Liver (tissue), 8 donors: ENCODE measurements at regions not wholly inside any gene's neighbourhood (a gene's known extent, or its start where the extent isn't known, plus 50 kb on each side); places are given as distances from the start of the nearest gene placed in this dataset.

Source experiments
- DNase-seq: peaks from one replicate; pipeline ENCODE4 v3.0.0-alpha.2; 2017; ENCODE audit warnings: low spot score
- H3K27ac ChIP-seq, 2 donors: one replicate each; pipeline ENCODE4 v1.7.0; 2013; ENCODE audit warnings: inconsistent platforms in 2 of 2, low read length in 2 of 2, control low read depth in 1 of 2, low read depth in 1 of 2, mild to moderate bottlenecking in 1 of 2
- H3K27me3 ChIP-seq, 4 donors: one replicate each; pipeline versions ENCODE4 v1.6.1 to v1.7.0; 2013; ENCODE audit warnings: low read length in 3 of 4, inconsistent platforms in 1 of 4, mild to moderate bottlenecking in 1 of 4, moderate library complexity in 1 of 4; ENCODE audit not compliant: control insufficient read depth in 4 of 4, insufficient read depth in 4 of 4
- H3K36me3 ChIP-seq, 4 donors: one replicate each; pipeline versions ENCODE4 v1.6.1 to v1.7.0; 2013; ENCODE audit warnings: low read length in 3 of 4, mild to moderate bottlenecking in 3 of 4, low read depth in 1 of 4, moderate library complexity in 1 of 4; ENCODE audit not compliant: control insufficient read depth in 4 of 4, insufficient read depth in 3 of 4
- H3K4me1 ChIP-seq, 4 donors: one replicate each; pipeline versions ENCODE4 v1.6.1 to v1.7.0; 2013; ENCODE audit warnings: low read length in 3 of 4, mild to moderate bottlenecking in 3 of 4, moderate library complexity in 1 of 4; ENCODE audit not compliant: control insufficient read depth in 4 of 4, insufficient read depth in 4 of 4
- H3K4me3 ChIP-seq, 3 donors: one replicate each; pipeline versions ENCODE4 v1.6.1 to v1.7.0; 2013; ENCODE audit warnings: low read length in 3 of 3, control low read depth in 1 of 3, low read depth in 1 of 3, mild to moderate bottlenecking in 1 of 3
- H3K9ac ChIP-seq, 2 donors: one replicate each; pipeline ENCODE4 v1.7.0; 2013; ENCODE audit warnings: low read length in 2 of 2, mild to moderate bottlenecking in 2 of 2, moderate library complexity in 2 of 2, control low read depth in 1 of 2, low read depth in 1 of 2
- H3K9me3 ChIP-seq, 4 donors: one replicate each; pipeline versions ENCODE4 v1.6.1 to v1.7.0; 2013; ENCODE audit warnings: low read length in 3 of 4; ENCODE audit not compliant: control insufficient read depth in 4 of 4
- FOXA1 ChIP-seq: IDR thresholded peaks from 2 replicates; pipeline ENCODE4 v1.6.1; 2016; ENCODE audit warnings: antibody characterized with exemption
- FOXA2 ChIP-seq: IDR thresholded peaks from 2 replicates; pipeline ENCODE4 v1.6.1; 2016; ENCODE audit warnings: antibody characterized with exemption
- HNF4A ChIP-seq, 2 donors: conservative IDR thresholded peaks; 2 replicates each; pipeline ENCODE4 v1.6.1; 2016; ENCODE audit warnings: antibody characterized with exemption in 2 of 2, mild to moderate bottlenecking in 2 of 2
- NR2F2 ChIP-seq: IDR thresholded peaks from 2 replicates; pipeline ENCODE4 v1.6.1; 2016; ENCODE audit warnings: antibody characterized with exemption
- RAD21 ChIP-seq, 2 donors: IDR thresholded peaks; 2 replicates each; pipeline ENCODE4 v1.6.1; 2016; ENCODE audit warnings: antibody characterized with exemption in 2 of 2, mild to moderate bottlenecking in 2 of 2
- RXRA ChIP-seq, 2 donors: IDR thresholded peaks; 2 replicates each; pipeline ENCODE4 v1.6.1; 2017 to 2018; ENCODE audit warnings: antibody characterized with exemption in 2 of 2, mild to moderate bottlenecking in 1 of 2
- SP1 ChIP-seq: IDR thresholded peaks from 2 replicates; pipeline ENCODE4 v1.6.1; 2018; ENCODE audit warnings: antibody characterized with exemption, mild to moderate bottlenecking
- TAF1 ChIP-seq: conservative IDR thresholded peaks from 2 replicates; pipeline ENCODE4 v1.6.1; 2016; ENCODE audit warnings: antibody characterized with exemption, mild to moderate bottlenecking
- YY1 ChIP-seq: IDR thresholded peaks from 2 replicates; pipeline ENCODE4 v1.6.1; 2016; ENCODE audit warnings: antibody characterized with exemption, mild to moderate bottlenecking
- WGBS: extraction: QIAGEN DNeasy Blood & Tissue Kit; methylation state at CpG from one replicate; pipeline ENCODE4 v1.1.7; 2013; 5-methylcytosine and 5-hydroxymethylcytosine counted together
- TF ChIP-seq, protein P1 (sequence below): fragments of 150-350 bp; IDR thresholded peaks from 2 replicates; pipeline ENCODE4 v1.5.1; 2017; ENCODE audit warnings: improper control_type of control experiment, low read depth, low read length; ENCODE audit not compliant: missing input control
- TF ChIP-seq, protein P2 (sequence below): IDR thresholded peaks from 2 replicates; pipeline ENCODE4 v1.6.1; 2016; ENCODE audit warnings: antibody characterized with exemption, mild to moderate bottlenecking
- TF ChIP-seq, protein P3 (sequence below): IDR thresholded peaks from 2 replicates; pipeline ENCODE4 v1.6.1; 2016; ENCODE audit warnings: antibody characterized with exemption
- TF ChIP-seq, protein P4 (sequence below): IDR thresholded peaks from 2 replicates; pipeline ENCODE4 v1.6.1; 2016; ENCODE audit warnings: antibody characterized with exemption
- TF ChIP-seq, protein P5 (sequence below): IDR thresholded peaks from 2 replicates; pipeline ENCODE4 v1.6.1; 2016; ENCODE audit warnings: antibody characterized with exemption
- donor health status: healthy.
- donor health status: healthy.
- donor health status: healthy.
- donor health status: healthy.
- donor health status: healthy.

DNA sequence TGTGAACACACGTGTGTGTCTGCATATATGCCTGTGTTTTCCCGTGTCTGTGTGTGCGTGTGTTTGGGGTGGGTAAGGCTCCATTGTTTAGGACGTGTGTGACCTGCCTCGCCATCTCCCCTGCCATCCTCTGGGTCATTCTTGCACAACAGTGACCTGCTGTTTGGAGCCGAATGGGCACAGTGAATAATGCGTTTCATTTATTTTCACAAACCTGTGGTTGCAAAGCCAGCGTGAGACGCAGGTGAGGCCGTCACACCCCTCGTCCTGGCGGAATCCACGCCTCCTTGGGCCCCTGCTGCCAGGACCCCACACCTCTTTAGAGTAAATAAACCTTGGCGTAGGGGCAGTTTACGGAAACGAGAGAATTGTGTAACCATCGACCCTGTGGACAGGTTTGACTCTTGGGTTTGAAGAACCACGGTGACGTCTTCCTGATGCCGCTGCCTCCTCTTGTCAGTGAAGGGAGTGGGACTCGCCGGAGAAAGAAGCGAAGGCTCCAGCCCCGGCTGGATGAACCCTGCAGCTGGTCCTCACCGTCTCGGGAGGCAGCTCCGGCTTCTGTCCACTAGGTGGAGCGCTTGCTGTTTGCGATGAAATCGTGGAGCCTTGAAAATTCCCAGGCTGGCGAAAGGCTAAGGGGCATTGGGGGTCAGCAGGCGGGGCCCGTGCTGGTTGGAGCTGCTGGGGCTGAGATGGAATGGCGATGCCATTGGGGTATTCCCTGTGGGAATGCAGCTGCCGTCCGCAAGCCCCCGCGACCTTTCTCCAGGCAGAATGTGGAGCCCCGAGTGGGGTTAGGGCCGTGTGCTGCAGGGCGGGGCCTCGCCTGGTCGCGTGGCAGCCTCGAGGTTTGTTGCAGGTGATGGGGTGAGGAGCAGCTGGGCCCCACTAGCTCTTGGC is 81.1 kb downstream of the RTP5 start:
- peak; percentile 73 for DNase-seq
- Histone ChIP-seq H3K4me1 (peaks cover 3 to 11% (median 6%) of the 10 kb centered on the region in 4 donors), H3K27me3 (no peaks in the 10 kb centered on the region), H3K36me3 (no peaks in the 10 kb centered on the region), H3K9me3 (no peaks in the 10 kb centered on the region), H3K9ac (no peak overlapping the region), H3K27ac (no peak overlapping the region), H3K4me3 (peak overlapping the region in 2 of 3 donors; percentile 18 to 28)
- 19% methylated on average over 45 of the region's 45 CpGs for WGBS
- TF ChIP-seq NR2F2, result peak; percentile 64
- no peak for TF ChIP-seq TAF1
- TF ChIP-seq, protein P1, sequence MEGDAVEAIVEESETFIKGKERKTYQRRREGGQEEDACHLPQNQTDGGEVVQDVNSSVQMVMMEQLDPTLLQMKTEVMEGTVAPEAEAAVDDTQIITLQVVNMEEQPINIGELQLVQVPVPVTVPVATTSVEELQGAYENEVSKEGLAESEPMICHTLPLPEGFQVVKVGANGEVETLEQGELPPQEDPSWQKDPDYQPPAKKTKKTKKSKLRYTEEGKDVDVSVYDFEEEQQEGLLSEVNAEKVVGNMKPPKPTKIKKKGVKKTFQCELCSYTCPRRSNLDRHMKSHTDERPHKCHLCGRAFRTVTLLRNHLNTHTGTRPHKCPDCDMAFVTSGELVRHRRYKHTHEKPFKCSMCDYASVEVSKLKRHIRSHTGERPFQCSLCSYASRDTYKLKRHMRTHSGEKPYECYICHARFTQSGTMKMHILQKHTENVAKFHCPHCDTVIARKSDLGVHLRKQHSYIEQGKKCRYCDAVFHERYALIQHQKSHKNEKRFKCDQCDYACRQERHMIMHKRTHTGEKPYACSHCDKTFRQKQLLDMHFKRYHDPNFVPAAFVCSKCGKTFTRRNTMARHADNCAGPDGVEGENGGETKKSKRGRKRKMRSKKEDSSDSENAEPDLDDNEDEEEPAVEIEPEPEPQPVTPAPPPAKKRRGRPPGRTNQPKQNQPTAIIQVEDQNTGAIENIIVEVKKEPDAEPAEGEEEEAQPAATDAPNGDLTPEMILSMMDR, result peak; percentile 93
- TF ChIP-seq, protein P2, sequence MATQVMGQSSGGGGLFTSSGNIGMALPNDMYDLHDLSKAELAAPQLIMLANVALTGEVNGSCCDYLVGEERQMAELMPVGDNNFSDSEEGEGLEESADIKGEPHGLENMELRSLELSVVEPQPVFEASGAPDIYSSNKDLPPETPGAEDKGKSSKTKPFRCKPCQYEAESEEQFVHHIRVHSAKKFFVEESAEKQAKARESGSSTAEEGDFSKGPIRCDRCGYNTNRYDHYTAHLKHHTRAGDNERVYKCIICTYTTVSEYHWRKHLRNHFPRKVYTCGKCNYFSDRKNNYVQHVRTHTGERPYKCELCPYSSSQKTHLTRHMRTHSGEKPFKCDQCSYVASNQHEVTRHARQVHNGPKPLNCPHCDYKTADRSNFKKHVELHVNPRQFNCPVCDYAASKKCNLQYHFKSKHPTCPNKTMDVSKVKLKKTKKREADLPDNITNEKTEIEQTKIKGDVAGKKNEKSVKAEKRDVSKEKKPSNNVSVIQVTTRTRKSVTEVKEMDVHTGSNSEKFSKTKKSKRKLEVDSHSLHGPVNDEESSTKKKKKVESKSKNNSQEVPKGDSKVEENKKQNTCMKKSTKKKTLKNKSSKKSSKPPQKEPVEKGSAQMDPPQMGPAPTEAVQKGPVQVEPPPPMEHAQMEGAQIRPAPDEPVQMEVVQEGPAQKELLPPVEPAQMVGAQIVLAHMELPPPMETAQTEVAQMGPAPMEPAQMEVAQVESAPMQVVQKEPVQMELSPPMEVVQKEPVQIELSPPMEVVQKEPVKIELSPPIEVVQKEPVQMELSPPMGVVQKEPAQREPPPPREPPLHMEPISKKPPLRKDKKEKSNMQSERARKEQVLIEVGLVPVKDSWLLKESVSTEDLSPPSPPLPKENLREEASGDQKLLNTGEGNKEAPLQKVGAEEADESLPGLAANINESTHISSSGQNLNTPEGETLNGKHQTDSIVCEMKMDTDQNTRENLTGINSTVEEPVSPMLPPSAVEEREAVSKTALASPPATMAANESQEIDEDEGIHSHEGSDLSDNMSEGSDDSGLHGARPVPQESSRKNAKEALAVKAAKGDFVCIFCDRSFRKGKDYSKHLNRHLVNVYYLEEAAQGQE, result no peak
- TF ChIP-seq HNF4A (conservative IDR thresholded peaks at IDR 0.05), result peak in 1 of 2 donors; percentile 18
- peak; percentile 93 to 97 for TF ChIP-seq RAD21 (IDR thresholded peaks at IDR 0.05)
- TF ChIP-seq RXRA (IDR thresholded peaks at IDR 0.05), result peak; percentile 26 to 58

DNA sequence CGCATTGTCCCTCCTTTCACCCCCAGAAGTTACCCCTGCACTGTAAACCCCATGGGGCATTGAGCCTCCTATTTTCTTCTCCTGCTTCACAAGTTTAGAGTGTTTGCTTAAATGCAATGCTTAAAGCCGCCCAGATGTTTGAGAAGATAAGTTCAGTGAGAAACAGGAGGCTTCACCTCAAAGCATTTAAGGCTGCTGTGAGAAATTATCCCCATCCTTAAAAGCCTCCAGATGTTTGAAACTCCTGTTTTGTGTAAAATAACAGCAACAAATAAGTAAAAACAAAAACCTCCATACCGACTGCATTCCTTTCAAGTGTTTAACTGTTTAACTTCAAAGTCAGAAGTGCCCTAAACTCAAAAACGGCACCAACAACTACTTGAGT is 81.8 kb downstream of the RTP5 start:
- TF ChIP-seq SP1 (no peak), FOXA2 (no peak), RAD21 (IDR thresholded peaks at IDR 0.05) (no peak), HNF4A (conservative IDR thresholded peaks at IDR 0.05) (no peak), YY1 (no peak), FOXA1 (no peak), NR2F2 (no peak)
- TF ChIP-seq, protein P3, sequence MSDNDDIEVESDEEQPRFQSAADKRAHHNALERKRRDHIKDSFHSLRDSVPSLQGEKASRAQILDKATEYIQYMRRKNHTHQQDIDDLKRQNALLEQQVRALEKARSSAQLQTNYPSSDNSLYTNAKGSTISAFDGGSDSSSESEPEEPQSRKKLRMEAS, result no peak
- TF ChIP-seq, protein P4, sequence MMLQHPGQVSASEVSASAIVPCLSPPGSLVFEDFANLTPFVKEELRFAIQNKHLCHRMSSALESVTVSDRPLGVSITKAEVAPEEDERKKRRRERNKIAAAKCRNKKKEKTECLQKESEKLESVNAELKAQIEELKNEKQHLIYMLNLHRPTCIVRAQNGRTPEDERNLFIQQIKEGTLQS, result no peak
- TF ChIP-seq, protein P5, sequence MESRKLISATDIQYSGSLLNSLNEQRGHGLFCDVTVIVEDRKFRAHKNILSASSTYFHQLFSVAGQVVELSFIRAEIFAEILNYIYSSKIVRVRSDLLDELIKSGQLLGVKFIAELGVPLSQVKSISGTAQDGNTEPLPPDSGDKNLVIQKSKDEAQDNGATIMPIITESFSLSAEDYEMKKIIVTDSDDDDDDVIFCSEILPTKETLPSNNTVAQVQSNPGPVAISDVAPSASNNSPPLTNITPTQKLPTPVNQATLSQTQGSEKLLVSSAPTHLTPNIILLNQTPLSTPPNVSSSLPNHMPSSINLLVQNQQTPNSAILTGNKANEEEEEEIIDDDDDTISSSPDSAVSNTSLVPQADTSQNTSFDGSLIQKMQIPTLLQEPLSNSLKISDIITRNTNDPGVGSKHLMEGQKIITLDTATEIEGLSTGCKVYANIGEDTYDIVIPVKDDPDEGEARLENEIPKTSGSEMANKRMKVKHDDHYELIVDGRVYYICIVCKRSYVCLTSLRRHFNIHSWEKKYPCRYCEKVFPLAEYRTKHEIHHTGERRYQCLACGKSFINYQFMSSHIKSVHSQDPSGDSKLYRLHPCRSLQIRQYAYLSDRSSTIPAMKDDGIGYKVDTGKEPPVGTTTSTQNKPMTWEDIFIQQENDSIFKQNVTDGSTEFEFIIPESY, result no peak
- TF ChIP-seq, protein P1, result no peak
- H3K9ac ChIP-seq, result no peak overlapping the region
- WGBS, result 50% methylated on average over 4 of the region's 4 CpGs
- H3K4me1 ChIP-seq, result peaks cover 3 to 11% (median 6%) of the 10 kb centered on the region in 4 donors
- no peaks in the 10 kb centered on the region for H3K36me3 ChIP-seq
- H3K4me3 ChIP-seq, result no peak overlapping the region
- DNase-seq, result no peak
- H3K27me3 ChIP-seq, result no peaks in the 10 kb centered on the region
- no peaks in the 10 kb centered on the region for H3K9me3 ChIP-seq
- H3K27ac ChIP-seq, result no peak overlapping the region
